CD4-positive, alpha-beta T cell treated with Interleukin-12 subunit alpha and Interleukin-12 subunit beta, for 1 hour (primary cell): ENCODE measurements at regions not wholly inside any gene's neighbourhood (a gene's known extent, or its start where the extent isn't known, plus 50 kb on each side); places are given as distances from the start of the nearest gene placed in this dataset.

Experiments
- DNase-seq: peaks from one replicate; pipeline ENCODE4 v3.0.0-alpha.2; 2020

DNA sequence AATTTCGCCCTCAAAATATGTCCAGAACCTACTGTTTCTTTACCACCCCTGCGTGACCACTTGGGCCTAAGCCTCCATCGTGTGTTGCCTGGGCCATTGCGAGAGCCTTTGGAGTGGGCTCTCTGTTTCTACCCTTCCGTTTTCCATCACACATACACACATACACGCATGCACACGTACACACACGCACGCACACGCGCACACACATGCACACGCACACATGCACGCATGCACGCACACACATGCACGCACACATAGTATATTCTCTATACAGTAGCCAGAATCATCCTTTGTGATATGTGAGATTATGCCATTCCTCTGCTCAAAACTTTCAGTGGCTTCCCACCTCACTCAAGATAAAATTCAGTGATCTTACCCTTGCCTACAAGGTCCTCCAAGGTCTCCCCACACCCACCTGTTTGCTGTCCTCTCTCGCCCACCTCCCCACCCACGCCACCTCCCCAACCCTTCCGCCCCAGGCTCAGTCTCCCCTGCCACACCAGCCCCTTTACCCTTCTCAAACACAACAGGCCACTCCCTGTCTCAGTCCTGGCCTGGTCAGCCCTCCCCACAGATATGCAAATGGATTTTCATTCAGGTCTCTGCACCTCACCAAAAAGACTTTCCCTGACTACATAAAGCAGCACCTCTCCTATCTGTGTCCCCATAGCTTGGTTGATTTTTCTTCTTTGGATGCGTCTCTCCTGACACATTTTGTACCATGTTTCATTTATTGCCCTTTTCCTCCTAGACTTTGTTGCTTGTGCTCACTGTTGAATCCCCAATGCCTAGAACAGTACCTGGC, 559.6 kb downstream of the CD83 start:
- DNase-seq: no peak

DNA sequence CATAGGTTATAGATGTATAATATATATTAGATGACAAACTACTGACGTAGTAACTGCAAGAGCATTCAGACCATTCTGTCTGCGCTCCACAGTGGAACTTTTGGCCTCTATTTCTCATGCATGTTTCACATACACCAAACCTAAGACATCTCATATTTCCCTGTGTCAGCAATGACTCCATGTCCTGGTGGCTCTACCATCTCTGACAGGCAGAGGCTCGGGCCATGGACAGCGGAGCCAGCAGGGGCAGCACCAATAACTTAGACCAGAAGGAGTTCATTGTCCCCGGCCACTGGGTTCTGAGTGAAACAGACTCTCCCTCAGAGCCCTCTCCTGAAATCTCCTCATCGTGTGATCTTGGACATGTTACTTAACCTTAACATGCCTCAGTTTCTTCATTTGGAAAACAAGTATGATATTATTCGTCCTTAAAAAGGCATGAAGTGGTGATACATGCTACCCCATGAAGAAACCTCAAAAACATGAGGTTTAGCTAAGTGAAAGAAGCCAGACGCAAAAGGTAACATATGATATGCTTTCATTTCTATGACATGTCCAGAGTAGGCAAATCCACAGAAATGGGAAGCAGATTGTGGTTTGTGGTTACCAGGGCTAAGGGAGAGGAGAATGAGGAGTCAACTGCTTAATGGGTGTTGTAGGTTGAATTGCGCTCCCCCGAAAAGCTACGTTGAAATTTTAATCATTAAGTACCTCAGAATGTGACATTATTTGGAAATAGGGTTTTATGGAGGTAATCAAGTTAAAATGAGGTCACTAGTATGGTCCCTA, 564.0 kb upstream of the JARID2 start:
- no peak for DNase-seq

DNA sequence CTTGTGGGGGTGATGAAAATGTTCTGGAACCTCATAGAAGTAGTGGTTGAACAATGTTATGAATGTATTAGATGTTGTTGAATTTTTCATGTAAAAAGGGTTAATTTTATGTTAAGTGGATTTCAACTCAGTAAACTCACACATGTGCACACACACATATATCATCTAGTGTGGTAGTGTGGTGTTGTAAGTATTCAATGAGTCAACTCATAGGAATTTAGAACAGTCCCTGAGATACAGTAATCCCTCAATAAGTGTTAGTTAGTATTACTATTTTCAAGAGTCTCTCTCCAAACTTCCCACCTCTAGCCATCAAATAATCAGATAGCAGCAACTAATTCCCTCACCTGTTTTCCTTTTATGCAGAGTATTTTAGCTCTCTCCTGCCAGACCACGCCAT, 563.1 kb upstream of the JARID2 start:
- DNase-seq: no peak

DNA sequence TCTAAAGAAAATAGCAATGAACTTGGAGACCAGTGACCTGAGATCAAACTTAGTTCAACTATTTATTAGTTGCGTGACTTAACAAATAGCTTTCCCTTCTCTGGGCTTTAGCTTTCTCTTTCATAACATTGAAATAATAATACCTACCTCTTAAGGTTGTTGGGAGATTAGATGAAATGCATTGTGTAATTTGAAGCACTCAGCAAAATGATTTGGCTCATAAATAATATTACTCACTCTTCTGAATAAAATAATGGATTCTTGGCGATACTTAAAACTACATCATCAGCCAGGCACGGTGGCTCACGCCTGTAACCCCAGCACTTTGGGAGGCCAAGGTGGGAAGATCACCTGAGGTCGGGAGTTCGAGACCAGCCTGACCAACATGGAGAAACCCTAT, 556.2 kb upstream of the JARID2 start:
- no peak for DNase-seq

DNA sequence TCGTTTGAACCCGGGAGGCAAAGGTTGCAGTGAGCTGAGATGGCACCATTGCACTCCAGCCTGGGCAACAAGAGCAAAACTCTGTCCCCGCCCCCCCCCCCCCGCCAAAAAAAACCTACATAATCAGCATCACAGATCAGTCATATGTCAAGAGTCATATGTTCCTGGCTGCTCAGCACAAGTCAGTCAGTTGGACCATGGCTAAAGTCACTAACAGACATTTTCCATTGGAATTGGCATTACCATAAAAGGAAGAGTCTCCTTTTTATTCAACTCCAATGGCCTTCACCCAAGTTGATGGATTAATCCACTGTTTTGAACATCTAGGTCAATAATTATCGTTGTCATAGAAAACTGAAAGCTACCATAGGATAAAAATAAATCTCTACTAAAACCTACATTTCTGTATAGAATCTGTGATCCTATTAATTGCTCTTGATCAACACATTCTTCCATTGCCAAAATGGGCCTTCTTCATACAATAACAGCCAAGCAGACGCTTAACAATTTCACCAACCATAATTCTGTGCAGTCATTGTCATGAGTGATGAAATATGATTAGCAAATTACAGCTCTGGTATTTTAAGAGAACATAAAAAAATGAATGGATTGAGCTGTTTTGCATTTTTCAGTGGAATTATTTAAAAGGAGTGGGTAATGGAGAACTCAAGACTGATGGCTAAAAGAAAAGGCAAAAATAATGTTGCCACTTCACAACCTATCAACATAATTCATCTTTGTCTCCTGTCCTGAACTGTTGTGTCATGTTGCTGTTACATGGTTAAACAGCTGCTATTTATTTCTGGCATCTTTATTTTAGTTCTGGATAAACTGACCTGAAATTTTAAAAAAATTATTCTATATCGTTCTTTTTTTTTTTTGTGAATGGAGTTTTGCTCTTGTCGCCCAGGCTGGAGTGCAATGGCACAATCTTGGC, 555.5 kb upstream of the JARID2 start:
- DNase-seq: no peak

DNA sequence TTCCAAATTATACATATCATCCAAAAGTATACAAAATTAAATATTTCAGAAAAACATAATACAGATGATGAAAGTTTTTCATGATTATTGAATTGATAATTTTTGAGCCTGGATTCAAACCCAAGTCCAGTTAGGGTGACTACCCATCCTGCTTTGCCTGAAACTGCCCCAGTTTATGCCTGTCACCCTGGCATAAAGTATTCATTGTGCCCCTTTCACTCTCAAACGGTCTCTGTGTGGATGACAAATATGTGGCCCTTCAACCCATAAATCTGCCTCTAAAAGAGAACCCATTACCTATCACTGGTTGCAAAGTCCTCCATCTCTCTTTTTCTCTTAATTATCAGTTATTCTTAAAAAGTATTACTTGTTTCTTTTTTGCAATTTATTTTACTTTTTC, 553.7 kb upstream of the JARID2 start:
- no peak for DNase-seq

DNA sequence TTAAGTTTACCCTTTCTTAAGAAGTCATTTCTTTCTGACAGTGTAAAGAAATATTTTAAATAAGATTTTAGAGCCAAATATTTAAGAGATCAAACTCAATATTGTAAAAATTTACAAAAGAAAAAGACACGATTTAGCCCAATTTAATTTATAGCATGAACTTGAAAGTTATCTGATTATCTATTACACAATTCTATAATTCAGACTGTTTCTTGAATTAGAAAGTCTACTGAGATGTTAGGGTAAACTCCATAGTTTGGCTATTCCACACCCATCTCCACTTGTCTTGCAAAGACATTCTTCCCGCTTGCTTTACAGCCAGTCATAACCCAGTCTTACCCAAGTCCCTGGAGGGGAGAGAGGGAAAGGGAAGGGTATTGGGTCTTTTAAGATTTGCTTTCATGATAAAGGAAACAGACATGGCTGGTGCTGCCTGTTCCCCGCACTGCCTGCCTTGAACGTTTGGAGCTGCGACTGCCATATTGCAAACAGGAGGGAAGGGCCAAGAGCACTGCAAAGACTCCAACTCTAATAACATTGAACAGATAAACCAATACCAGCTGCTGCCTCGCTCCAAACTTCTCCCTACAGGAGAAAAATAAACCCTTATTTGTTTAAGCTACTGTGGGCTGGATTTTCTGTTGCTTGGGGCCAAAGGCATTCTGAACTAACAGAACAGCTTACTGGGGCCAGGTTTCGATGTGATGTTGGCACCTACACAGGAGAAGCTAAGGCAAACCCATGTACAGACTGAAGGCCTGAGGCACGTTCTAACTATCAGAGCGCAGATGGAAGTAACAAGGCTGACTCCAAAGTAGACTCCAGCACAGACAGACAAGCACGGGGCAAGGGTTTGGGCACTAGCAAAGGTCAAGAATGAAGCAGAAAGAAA, 552.3 kb upstream of the JARID2 start:
- no peak for DNase-seq

DNA sequence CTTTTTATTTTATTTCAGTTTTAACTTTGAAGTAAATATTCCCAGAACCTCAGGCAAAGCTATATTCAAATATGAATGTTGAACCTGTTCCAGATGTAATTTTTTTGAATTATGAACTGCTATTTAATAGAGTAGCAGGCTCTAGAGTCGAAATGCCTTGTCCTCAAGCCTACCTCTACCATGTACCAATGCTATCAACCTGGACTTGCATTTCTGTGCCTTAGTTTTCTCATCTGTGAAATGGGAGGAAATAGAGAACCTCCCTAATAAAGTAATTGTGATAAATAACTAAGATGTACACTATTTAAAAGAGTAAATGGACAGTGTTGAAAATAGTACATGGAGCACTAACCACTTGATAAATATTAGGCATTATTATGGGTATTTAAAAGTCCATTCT, 551.6 kb upstream of the JARID2 start:
- no peak for DNase-seq

DNA sequence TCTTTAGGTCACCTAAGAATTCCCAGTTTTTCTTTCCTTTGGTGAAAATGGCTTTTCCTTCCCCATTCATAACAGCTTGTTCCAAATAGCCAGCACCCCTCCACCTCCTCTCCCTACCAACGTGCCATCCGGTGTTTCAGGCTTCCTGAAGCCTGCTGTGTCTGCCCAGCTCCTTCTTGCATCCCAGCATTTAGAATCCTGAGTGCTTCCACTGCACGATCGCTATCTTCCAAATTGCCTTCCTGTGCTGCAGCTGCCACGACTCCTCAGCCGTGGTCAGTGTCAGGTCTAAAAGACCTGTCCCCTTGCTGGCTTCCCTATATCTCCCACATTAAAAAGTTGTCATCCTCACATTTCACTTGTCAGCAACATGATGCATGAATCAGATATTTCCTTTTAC, 550.3 kb upstream of the JARID2 start:
- DNase-seq: no peak

DNA sequence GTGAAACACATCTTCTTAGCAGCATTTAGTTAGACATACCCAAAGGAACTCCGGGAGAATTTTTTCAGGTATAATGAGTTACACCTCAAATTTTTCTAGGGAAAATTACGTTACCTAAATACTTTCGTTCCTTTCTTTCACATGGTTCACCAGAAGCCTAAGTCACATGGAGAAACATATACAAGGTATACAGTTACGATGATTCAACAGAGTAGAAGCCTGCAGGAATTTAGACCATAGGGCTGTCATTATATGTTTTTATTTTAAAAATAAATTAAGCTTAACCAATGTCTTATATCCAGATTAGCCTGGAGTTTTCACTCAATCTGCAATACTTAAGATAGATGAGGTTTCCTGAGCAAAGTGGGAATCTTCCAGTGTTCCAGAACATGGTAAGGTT, 549.5 kb upstream of the JARID2 start:
- DNase-seq: no peak

DNA sequence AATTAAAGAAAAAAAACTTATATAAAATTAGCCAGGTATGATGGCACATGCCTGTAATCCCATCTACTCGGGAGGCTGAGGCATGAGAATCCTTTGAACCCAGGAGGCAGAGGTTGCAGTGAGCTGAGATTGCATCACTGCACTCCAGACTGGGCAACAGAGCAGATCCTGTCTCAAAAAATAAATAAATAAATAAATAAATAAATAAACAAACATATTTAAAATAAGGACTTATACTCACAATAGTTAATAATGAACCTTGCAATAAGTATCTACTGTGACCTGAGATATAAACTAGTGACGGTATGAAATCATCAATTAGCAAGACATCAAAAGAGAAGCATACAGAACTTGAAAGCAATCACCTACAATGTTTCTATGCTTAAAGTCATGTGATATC, 548.4 kb upstream of the JARID2 start:
- DNase-seq: no peak

DNA sequence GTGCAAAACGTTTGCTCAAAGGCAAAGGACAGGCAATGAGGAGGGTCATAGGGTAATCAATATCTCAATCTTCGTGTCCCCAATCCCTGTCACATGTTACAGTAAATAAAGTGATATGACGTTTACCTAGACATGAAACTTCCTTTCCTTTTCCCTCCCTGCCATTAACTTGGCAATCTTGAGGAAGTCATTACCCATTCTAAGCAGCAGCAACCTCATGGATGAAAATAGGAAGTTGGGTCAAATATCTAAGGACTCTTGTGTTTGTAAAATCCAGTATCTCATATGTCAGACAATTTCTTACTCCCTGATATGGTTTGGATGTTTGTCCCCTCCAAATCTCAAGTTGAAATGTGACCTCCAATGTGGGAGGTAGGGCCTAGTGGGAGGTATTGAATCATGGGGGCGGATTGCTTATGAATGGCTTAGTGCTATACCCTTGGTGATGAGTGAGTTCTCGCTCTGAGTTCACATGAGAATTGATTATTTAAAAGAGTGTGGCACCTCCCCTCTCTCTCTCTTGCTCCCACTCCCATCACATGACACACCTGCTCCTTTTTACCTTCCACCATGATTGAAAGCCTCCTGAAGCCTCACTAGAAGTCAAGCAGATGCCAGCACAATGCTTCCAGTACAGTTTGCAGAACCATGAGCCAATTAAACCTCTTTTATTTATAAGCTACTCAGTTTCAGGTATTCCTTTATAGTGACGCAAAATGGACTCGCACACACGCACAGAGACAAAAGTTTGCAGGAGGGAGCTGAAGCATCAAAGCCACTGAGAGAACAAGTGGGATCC, 545.9 kb upstream of the JARID2 start:
- no peak for DNase-seq

DNA sequence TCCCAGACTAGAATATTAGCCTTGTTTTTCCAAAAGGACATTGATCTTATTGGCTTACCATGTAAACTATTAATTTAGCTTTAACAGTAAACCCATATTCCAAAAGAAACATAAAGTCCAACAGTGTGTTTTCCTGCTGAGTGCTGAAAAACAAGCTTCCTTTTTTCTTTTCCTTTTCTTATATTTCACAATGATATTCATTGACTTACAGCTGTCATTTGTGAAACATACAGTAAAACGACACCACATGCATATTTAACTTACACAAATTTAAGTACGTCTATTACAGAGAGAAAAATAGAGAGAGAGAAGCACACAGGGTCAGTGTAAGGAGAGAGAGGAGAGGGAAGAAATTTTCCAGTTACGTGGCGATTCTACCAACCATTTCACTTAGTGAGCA, 543.9 kb upstream of the JARID2 start:
- DNase-seq: no peak

DNA sequence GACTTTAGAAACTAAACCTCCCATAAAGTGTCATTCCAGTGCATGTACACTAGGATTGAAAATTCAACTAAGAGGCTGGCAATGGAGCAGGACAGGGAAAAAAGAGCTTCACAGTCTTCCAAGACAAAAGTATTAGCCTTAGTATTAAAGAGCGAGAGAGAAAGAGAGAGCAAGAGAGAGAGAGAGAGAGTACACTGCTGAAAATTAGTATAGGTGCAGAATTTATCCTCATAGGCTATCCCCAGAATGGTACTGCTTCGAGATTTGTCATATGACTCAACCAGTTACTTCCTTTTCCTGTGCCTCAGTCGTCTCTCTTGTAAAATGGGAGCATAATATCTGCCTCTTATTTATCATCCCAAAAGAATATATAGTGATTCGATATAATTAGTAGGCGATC, 543.2 kb upstream of the JARID2 start:
- DNase-seq: no peak

DNA sequence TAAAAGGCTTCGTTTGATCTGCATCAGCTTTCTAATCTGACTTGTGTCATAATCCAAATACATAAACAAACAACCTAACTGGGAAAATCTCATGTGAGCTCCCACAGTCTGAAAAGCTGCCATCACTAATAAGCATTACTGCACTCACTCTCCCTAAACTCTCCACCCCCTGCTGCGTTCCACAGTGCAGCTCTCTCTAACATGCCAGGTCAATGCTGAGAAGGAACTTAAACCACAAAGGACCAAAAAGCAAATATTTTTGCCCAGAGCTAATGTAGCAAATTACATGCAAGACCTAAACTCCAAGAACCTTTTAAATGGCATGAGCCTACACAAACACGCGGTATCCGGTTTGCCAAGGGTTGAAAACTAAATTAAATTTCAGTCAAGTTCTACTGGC, 542.3 kb upstream of the JARID2 start:
- DNase-seq: no peak

DNA sequence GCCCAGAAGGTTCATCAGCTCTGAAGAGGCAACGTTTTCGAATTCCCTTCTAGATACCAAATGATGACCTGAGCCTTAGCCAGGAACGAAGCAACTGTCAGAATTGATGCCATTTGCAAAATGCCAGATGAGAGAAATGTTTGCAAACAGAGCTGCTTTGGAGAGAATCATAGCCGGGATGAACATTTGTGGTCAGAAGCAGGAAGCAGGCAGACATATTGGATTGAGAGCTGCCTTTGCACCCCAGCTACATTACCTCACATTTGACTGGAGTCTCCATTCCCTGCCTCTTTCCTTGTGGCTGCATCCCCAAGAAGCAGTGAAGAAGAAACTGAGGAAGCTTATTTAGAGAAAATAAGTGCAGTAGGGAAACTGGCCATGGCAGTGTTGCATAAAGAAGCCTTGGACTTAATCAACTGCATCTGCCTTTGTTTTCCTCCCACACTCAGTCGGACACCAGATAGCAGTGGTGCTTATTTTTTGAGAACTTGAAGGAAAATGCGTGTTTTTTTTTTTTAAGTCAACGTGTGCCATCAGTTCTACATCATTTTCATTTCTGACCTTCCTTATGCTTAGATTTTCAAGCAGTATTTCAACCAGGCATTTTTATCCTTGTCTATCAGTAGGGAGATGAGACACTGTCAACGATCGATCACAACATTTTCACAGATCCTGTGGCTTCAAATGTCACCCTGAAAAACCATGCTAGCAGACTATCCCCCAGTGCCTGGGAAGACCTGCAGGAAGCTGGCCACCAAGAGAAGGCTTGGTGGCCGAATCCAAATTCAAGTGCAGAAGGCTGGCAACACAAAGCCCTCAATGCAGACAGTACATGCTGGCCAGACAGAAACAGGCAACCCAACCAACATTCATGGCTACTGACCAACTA, 541.2 kb upstream of the JARID2 start:
- DNase-seq: no peak

DNA sequence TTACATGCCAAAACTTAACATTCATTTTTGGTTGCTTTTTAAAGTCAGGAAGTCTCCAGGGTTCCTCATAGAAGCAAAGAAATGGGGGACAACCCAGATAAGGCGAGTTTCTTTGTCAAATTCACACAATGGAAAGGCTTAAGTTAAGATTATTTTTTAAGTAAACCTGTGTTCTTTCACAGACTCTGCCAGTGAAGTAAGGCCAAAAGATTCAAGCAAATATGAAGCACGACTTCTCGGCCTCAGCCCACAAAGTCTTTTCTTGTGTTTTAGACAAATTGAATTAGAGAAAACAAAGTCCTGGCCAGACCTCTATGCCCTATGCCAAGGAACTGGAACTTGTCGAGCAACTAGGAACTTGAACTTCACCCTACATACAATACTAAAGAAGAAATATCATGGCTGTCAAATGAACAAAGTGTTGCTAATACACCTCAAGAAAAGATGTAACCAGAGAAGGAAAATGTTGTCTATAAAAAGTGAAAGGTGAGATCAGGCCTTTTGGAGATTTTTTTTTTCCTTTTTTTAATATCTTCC, 540.0 kb upstream of the JARID2 start:
- DNase-seq: no peak

DNA sequence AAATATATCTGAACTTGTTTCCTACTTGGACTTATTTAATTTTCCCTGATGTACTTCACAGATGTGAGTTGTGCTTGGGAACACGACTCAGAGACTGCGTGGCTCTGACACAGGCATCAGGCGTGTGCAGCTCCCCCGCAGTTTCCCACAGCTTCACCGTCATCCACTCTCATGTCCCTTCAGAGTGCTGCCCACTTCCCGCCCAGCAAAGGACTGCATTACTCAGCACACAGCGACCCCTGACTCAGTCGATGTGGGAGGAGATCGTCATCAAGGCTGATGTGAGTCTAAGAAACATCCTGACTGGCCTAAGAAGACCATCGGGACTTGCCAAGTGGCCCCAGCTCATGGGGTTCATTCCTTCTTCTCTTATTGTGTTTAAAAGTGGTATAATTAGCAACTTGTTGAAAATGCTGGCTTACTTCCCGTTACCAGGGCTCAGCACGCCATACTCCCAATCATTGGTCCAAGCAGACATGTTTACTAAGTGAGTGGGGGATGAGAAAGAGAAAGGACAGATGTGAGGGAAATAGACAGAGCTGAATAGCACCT, 539.4 kb upstream of the JARID2 start:
- DNase-seq: no peak

DNA sequence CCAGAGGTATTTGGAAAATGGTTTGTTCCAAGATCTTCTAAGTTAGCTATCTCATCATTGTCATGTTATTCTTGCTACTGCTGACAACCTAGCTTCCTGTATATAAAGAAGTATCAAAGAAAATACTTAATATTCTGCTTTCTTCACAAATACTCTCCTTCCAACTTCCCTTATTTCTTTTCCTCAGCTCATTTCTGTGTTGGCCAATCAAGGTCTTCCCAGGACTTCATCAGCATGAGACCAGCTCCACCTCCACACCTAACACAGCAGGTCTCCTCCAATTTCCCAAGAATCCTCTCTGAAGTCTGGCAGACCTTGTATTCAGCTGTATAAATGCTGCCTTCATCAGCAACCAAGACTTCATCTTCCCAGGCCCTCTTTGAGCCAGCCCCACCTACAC, 538.6 kb upstream of the JARID2 start:
- no peak for DNase-seq

DNA sequence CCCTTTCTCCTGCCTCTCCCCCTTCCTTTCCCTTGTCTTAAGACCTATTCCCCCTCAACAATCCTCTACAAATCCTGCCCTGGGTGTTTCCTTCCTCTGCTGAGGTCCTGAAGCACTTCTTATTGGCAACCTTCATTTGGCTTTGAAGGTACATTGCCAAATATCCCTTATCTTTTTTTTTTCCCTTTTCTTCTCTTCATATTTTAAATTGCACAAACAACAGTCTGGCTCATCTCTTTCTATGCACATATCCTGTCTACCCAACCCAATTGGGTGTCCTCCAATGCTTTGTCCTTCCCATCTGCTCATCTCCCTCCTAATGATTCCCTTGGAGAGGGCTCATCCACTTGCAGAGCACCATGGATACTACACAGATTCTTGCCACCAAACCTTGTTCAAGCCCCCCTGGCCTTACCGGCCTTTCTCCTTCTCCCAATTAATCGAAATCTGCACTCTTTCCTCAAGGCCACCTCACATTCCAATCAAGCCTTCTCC, 537.9 kb upstream of the JARID2 start:
- DNase-seq: no peak
